H9 (cell line): ENCODE measurements at regions not wholly inside any gene's neighbourhood (a gene's known extent, or its start where the extent isn't known, plus 50 kb on each side); places are given as distances from the start of the nearest gene placed in this dataset.

Source experiments
- DNase-seq: peaks from one replicate; pipeline ENCODE4 v3.0.0-alpha.2; 2017
- H2AFZ ChIP-seq: one replicate; pipeline ENCODE4 v1.6.1; 2013; ENCODE audit warnings: mild to moderate bottlenecking, low read length, control low read depth, moderate library complexity
- H2AK5ac ChIP-seq: 2 replicates; pipeline ENCODE4 v1.6.1; 2013; ENCODE audit warnings: low read length, control low read depth, mixed read lengths; ENCODE audit not compliant: insufficient read length
- H2BK120ac ChIP-seq: one replicate; pipeline ENCODE4 v1.6.1; 2013; ENCODE audit warnings: low read depth, mild to moderate bottlenecking, low read length, control low read depth, inconsistent platforms; ENCODE audit not compliant: poor library complexity, severe bottlenecking
- H2BK12ac ChIP-seq: 2 replicates; pipeline ENCODE4 v1.6.1; 2013; ENCODE audit warnings: low read length, control low read depth, mixed read lengths, low read depth; ENCODE audit not compliant: insufficient read length
- H2BK15ac ChIP-seq: 2 replicates; pipeline ENCODE4 v1.6.1; 2013; ENCODE audit warnings: low read depth, low read length, control low read depth
- H2BK20ac ChIP-seq: one replicate; pipeline ENCODE4 v1.6.1; 2013; ENCODE audit warnings: low read depth, mild to moderate bottlenecking, low read length, control low read depth, inconsistent platforms; ENCODE audit not compliant: poor library complexity, severe bottlenecking
- H2BK5ac ChIP-seq: 2 replicates; pipeline ENCODE4 v1.6.1; 2013; ENCODE audit warnings: low read length, control low read depth, mixed read lengths; ENCODE audit not compliant: insufficient read length
- H3K14ac ChIP-seq: 2 replicates; pipeline ENCODE4 v1.6.1; 2013; ENCODE audit warnings: low read length, control low read depth; ENCODE audit not compliant: insufficient read depth
- H3K18ac ChIP-seq: 2 replicates; pipeline ENCODE4 v1.6.1; 2013; ENCODE audit warnings: low read depth, mild to moderate bottlenecking, mixed read lengths, low read length, control low read depth; ENCODE audit not compliant: insufficient read length
- H3K23ac ChIP-seq: 2 replicates; pipeline ENCODE4 v1.6.1; 2013; ENCODE audit warnings: low read length, control low read depth, mixed read lengths, low read depth; ENCODE audit not compliant: insufficient read length
- H3K23me2 ChIP-seq: 2 replicates; pipeline ENCODE4 v1.6.1; 2013; ENCODE audit warnings: low read depth, mild to moderate bottlenecking, mixed read lengths, low read length, control low read depth; ENCODE audit not compliant: insufficient read length, poor library complexity, severe bottlenecking
- H3K27ac ChIP-seq: 2 replicates; pipeline ENCODE4 v1.5.1; 2013; ENCODE audit warnings: low read length, control low read depth, mixed read lengths, low read depth; ENCODE audit not compliant: insufficient read length
- H3K27me3 ChIP-seq: 2 replicates; pipeline ENCODE4 v1.6.1; 2013; ENCODE audit warnings: low read length, control low read depth, inconsistent platforms; ENCODE audit not compliant: insufficient read depth
- H3K4ac ChIP-seq: 2 replicates; pipeline ENCODE4 v1.6.1; 2013; ENCODE audit warnings: low read depth, mild to moderate bottlenecking, control low read depth, inconsistent platforms, low read length, moderate library complexity
- H3K4me1 ChIP-seq: 2 replicates; pipeline ENCODE4 v1.6.1; 2013; ENCODE audit warnings: low read length, control low read depth, inconsistent platforms; ENCODE audit not compliant: insufficient read depth
- H3K4me2 ChIP-seq: 2 replicates; pipeline ENCODE4 v1.6.1; 2013; ENCODE audit warnings: low read length, control low read depth, mixed read lengths; ENCODE audit not compliant: insufficient read length, insufficient read depth
- H3K56ac ChIP-seq: 2 replicates; pipeline ENCODE4 v1.6.1; 2013; ENCODE audit warnings: low read depth, mild to moderate bottlenecking, mixed read lengths, low read length, control low read depth; ENCODE audit not compliant: insufficient read length
- H3K79me1 ChIP-seq: 2 replicates; pipeline ENCODE4 v1.6.1; 2013; ENCODE audit warnings: low read depth, mild to moderate bottlenecking, moderate library complexity, low read length, control low read depth, inconsistent platforms; ENCODE audit not compliant: insufficient read depth, poor library complexity, severe bottlenecking
- H3K79me2 ChIP-seq: 2 replicates; pipeline ENCODE4 v1.6.1; 2013; ENCODE audit warnings: low read length, control low read depth, inconsistent platforms; ENCODE audit not compliant: insufficient read depth
- H3K9ac ChIP-seq: 2 replicates; pipeline ENCODE4 v1.6.1; 2013; ENCODE audit warnings: low read length, control low read depth, mixed read lengths; ENCODE audit not compliant: insufficient read length; ENCODE audit errors: extremely low read depth
- H3K9me3 ChIP-seq: one replicate; pipeline ENCODE4 v1.6.1; 2013; ENCODE audit warnings: low read depth, low read length, inconsistent platforms; ENCODE audit not compliant: control insufficient read depth
- H3T11ph ChIP-seq: one replicate; pipeline ENCODE4 v1.6.1; 2013; ENCODE audit warnings: mild to moderate bottlenecking, low read length, control low read depth, inconsistent platforms
- H4K20me1 ChIP-seq: one replicate; pipeline ENCODE4 v1.6.1; 2013; ENCODE audit not compliant: control insufficient read depth, insufficient read length, insufficient read depth
- H4K5ac ChIP-seq: 2 replicates; pipeline ENCODE4 v1.6.1; 2013; ENCODE audit warnings: low read depth, mild to moderate bottlenecking, mixed read lengths, low read length, control low read depth; ENCODE audit not compliant: insufficient read length
- H4K8ac ChIP-seq: replicated peaks from 2 replicates; pipeline ENCODE4 v1.6.1; 2013; ENCODE audit warnings: low read length, control low read depth, mixed read lengths, low read depth; ENCODE audit not compliant: insufficient read length
- H4K91ac ChIP-seq: 2 replicates; pipeline ENCODE4 v1.6.1; 2013; ENCODE audit warnings: low read depth, mild to moderate bottlenecking, moderate library complexity, mixed read lengths, low read length, control low read depth; ENCODE audit not compliant: insufficient read length
- H3K27ac Mint-ChIP-seq, 3 experiments: 2 replicates in 2 of 3; 3 replicates in 1 of 3; pipeline ENCODE4 v1.8.0; 2020 to 2021; ENCODE audit warnings: mixed read lengths in 3 of 3, mild to moderate bottlenecking in 1 of 3, moderate library complexity in 1 of 3
- H3K27me3 Mint-ChIP-seq: 2 replicates; pipeline ENCODE4 v1.8.0; 2021; ENCODE audit warnings: low read depth, mild to moderate bottlenecking, moderate library complexity, mixed read lengths
- H3K36me3 Mint-ChIP-seq, 3 experiments: 2 replicates in 2 of 3; 3 replicates in 1 of 3; pipeline ENCODE4 v1.8.0; 2020 to 2021; ENCODE audit warnings: low read depth in 3 of 3, mixed read lengths in 3 of 3; ENCODE audit not compliant: insufficient read depth in 1 of 3
- H3K4me1 Mint-ChIP-seq, 2 experiments: 2 replicates each; pipeline ENCODE4 v1.8.0; 2020; ENCODE audit warnings: mixed read lengths in 2 of 2
- H3K4me3 Mint-ChIP-seq, 2 experiments: 2 replicates in 1 of 2; 3 replicates in 1 of 2; pipeline ENCODE4 v1.8.0; 2020 to 2021; ENCODE audit warnings: mild to moderate bottlenecking in 2 of 2, mixed read lengths in 2 of 2, moderate library complexity in 1 of 2
- H3K9me3 Mint-ChIP-seq, 2 experiments: 2 replicates in 1 of 2; 3 replicates in 1 of 2; pipeline ENCODE4 v1.8.0; 2020; ENCODE audit warnings: mild to moderate bottlenecking in 2 of 2, mixed read lengths in 2 of 2, moderate library complexity in 1 of 2
- WGBS: extraction: QIAGEN DNeasy Blood & Tissue Kit; methylation state at CpG from one replicate; pipeline ENCODE4 v1.1.7; 2013; ENCODE audit warnings: missing lambda C conversion rate, low lambda C conversion rate, mixed read lengths; ENCODE audit not compliant: insufficient read length; ENCODE audit errors: extremely low coverage; 5-methylcytosine and 5-hydroxymethylcytosine counted together
- TF ChIP-seq, protein P1 (sequence below): fragments of 200-600 bp; sonication (generic); conservative IDR thresholded peaks from 3 replicates; pipeline ENCODE4 v1.8.0; 2021; ENCODE audit warnings: antibody characterized with exemption, mild to moderate bottlenecking

DNA sequence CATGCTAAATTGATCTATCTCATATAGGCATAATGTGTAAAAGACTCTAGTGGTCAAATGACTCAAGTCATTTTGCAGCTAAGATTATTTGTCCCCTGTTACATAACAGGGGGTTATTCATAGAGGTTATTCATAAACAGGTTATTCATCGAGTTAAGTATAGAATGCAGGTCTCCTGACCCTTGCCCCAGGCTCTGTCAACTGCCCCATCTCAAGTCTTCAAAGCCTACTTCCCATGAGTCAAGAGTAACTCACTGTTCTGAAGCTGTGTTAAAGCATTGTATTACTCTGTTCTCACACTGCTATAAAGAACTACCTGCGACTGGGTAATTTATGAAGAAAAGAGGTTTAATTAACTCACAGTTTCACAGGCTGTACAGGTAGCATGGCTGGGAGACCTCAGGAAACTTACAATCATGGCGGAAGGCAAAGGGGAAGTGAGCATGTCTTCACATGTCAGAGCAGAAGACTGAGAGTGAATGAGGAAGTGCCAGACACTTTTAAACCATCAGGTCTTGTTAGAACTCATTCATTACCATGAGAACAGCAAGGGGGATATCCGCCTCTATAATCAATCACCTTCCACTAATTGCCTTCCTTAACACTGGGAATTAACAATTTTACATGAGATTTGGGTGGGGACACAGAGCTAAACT, 226.2 kb upstream of the BLID start:
- no CpG with 5 or more reads among the region's 4 CpGs for WGBS
- Histone ChIP-seq H3K9ac (no peak overlapping the region), H2BK12ac (no peak overlapping the region), H3K56ac (no peak overlapping the region), H4K91ac (no peak overlapping the region), H3K18ac (no peak overlapping the region), H3K79me2 (no peaks in the 10 kb centered on the region), H3K79me1 (no peaks in the 10 kb centered on the region), H2BK120ac (no peak overlapping the region), H3K4me1 (no peaks in the 10 kb centered on the region), H4K5ac (no peak overlapping the region), H3K4ac (no peak overlapping the region), H2AFZ (no peak overlapping the region), H3K27me3 (no peaks in the 10 kb centered on the region), H3K14ac (no peak overlapping the region), H3K27ac (no peak overlapping the region), H4K20me1 (no peaks in the 10 kb centered on the region), H2BK20ac (no peak overlapping the region), H3T11ph (no peak overlapping the region), H3K23me2 (no peaks in the 10 kb centered on the region), H2AK5ac (no peak overlapping the region), H2BK15ac (no peak overlapping the region), H3K23ac (no peak overlapping the region), H2BK5ac (no peak overlapping the region), H4K8ac (no peak overlapping the region), H3K4me2 (no peak overlapping the region), H3K9me3 (no peaks in the 10 kb centered on the region)
- DNase-seq, result no peak
- no peaks in the 10 kb centered on the region for H3K27me3 Mint-ChIP-seq
- peaks cover 3 to 4% of the 10 kb centered on the region in 2 experiments; a peak in 1 of 4 replicates for H3K4me1 Mint-ChIP-seq
- no peaks in the 10 kb centered on the region for H3K9me3 Mint-ChIP-seq
- H3K4me3 Mint-ChIP-seq, result no peak overlapping the region
- H3K36me3 Mint-ChIP-seq, result no peaks in the 10 kb centered on the region
- H3K27ac Mint-ChIP-seq, result no peak overlapping the region
- TF ChIP-seq, protein P1, sequence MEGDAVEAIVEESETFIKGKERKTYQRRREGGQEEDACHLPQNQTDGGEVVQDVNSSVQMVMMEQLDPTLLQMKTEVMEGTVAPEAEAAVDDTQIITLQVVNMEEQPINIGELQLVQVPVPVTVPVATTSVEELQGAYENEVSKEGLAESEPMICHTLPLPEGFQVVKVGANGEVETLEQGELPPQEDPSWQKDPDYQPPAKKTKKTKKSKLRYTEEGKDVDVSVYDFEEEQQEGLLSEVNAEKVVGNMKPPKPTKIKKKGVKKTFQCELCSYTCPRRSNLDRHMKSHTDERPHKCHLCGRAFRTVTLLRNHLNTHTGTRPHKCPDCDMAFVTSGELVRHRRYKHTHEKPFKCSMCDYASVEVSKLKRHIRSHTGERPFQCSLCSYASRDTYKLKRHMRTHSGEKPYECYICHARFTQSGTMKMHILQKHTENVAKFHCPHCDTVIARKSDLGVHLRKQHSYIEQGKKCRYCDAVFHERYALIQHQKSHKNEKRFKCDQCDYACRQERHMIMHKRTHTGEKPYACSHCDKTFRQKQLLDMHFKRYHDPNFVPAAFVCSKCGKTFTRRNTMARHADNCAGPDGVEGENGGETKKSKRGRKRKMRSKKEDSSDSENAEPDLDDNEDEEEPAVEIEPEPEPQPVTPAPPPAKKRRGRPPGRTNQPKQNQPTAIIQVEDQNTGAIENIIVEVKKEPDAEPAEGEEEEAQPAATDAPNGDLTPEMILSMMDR, result no peak
